Left hindlimb (tissue), 1 donor: ENCODE measurements at regions not wholly inside any gene's neighbourhood (a gene's known extent, or its start where the extent isn't known, plus 50 kb on each side); places are given as distances from the start of the nearest gene placed in this dataset.

ENCODE experiments used
- DNase-seq: peaks from one replicate; pipeline ENCODE4 v3.0.0-alpha.2; 2018

DNA sequence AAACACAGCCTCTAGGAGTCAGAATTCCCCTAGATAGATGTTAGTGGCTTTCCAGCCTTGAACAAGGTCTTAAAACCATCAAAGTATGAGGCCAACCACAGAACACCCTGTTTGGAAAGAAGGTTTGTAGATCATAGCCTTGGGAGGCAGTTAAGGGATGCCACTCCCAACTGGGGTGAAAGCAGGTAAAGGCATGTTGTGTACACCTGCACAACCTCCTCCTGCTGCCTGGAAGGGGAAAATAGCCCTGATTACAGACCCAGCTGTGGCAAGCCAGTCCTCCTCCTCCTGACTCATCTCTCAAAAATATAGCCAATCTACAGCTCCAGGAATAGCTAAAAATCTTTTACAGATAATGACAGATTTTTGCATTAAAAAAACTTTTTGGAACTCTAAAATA is 108.1 kb downstream of the RBM43 start:
- DNase-seq = no peak

DNA sequence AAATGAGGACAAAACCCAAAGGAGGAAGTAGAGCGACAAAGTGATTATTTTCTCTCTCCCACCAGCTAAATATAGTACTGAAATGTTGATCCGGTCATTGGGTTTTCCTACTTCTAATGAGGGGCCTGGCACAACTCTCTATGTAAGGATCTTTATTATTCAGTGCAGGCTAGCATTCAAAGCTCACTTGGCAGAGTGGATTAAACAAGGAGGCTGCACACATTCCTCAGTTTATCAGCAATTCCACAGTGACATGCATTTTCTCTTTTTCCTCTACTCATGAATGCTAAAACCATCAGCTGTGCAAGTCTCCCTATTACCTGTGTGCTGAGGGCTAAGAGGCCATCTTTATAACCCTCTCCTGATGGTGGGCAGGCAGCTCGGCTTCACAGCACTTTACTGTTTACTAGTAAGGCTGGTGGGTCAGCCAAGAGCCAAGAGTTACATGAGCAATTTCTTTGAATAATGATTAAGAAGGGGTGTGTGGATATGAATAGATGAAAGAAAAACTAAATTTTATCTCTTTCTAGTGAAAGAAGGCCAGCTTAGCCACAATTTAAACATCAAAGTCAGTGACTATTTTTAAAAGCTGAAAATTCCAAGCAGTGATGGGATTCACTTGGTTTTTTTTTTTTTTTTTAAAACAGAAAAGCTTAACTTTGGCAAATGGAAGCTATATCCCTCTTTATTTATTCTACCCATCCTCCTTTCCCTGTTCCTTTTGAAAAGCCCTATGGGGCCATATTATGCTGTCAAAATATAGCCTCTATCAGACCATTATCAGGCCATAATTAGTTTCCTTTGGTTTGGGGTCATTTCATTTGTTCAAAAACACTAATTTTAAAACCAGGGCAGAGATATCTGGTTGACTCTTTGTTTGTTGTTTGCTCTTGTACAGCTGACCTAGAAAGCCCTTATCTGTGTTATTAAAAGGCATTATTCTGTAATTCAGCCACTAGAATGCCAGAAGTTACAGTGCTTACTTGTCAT is 111.0 kb downstream of the RBM43 start:
- DNase-seq = no peak

DNA sequence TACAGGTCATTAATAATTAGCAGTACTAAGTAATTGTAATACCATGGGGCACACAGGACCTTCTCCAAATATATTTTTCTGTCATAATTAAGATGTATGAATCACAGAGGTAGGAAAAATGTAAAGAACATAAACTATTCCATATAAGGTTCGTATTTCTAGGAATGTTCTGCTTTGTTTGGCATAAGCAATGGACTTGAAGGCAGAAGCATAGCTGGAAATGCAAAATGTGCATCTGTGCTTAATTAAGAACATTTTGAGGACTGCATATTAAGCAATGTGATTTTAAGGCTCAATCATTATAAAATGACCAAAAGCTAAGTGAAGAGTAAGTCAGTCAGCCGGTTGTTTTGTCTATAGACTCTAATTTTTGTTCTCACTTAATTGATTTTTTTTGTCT is 123.2 kb downstream of the RBM43 start:
- no peak for DNase-seq

DNA sequence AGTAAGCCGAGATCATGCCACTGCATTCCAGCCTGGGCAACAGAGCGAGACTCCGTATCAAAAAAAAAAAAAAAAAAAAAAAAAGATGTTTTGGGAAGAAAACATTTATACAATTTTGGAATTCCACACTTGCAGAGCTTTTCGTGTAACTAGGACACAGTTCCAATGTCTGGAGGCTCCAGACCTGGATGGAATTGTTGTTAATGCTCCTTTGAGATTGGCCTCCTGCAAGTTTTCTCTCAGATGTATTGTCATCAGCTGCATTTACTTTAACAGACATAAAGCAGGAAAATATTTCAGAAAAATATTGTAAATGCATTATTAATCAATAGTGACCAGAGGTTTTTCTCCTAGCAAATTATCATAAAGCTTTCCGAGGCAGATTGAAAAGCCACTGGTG is 124.1 kb downstream of the RBM43 start:
- DNase-seq = no peak

DNA sequence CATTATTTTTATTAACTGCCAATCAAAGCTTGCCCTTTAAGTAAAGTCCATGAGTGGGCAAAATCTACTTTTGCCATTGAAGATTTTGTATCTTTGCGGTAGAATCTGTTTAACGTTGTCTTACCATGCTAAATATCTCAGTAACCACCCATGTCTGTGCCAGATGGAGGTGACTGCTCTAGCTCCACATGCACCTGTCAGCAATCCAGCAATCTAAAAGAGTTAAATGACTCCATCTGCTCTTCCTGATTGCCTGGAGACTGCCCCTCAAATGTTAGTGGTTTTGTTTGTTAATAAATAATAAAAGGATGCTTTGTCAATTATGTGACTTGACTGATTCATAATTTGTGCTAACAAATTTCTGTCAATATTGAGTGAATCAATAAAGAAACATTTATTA is 141.7 kb downstream of the RBM43 start:
- no peak for DNase-seq

DNA sequence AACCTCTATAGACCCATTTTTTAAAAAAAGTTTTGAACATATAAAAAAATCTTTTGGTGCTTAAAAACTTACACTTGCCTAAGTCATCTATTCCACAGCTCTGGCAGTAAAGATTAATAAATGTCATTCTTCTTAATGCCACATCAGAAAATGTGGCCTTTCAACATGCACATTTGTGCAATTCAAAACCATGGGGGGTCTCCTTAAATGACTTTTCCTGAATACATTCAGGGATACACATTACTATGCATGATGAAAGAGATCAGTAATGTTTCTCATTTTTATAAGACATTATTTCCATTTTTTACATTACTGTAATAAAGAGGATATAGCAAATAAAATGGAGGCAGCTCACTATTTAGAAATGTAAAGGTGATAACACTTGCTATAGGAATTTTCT is 142.3 kb downstream of the RBM43 start:
- DNase-seq = no peak

DNA sequence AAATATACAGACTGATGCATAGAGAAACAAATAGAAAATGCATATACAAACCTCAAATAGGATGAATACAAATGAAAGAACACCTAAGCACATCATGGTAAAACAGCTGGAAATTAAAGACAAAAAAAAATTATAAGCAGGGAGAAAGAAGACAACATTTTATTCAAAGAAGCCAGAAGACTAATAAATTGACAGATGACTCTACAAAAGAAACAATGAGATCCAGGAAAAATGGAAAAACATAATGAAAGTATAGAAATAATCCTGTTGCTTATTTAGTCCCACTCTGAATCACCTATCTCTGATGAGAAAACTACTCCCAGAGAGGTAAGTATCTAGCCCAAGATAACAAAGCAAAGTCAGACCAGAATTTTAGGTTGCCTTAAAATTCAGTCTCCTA is 143.4 kb downstream of the RBM43 start:
- no peak for DNase-seq

DNA sequence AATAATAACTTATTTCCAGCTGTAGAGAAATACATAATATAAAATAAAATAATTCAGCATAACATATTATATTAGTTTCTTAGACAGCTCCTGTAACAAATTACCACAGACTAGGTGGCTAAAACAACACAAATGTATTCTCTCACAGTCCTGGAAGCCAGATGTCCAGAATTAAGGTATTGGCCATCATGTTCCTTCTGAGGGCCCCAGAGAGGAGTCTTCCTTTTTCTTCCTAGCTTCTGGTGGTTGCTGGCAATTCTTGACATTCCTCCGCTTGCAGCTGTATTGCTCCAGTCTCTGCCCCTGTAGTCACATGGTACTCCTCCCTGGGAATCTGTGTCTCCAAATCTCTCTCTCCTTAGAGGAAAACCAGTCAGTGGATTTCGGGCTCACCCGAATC is 146.8 kb downstream of the RBM43 start:
- DNase-seq = no peak

DNA sequence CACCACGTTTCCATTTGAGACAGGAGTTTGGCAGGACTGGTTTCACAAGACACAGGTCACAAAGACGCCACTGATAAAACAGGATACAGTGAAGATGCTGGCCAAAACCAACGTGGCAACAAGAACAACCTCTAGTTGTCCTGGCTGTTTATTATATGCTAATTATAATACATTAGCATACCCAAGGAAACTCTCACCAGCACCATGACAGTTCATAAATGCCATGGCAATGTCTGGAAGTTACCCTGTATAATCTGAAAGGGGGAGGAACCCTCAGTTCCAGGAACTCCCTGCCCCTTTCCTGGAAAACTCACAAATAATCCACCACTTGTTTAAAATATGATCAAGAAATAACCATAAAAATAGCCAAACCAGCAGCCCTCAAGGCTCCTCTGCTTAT is 148.3 kb downstream of the RBM43 start:
- no peak for DNase-seq

DNA sequence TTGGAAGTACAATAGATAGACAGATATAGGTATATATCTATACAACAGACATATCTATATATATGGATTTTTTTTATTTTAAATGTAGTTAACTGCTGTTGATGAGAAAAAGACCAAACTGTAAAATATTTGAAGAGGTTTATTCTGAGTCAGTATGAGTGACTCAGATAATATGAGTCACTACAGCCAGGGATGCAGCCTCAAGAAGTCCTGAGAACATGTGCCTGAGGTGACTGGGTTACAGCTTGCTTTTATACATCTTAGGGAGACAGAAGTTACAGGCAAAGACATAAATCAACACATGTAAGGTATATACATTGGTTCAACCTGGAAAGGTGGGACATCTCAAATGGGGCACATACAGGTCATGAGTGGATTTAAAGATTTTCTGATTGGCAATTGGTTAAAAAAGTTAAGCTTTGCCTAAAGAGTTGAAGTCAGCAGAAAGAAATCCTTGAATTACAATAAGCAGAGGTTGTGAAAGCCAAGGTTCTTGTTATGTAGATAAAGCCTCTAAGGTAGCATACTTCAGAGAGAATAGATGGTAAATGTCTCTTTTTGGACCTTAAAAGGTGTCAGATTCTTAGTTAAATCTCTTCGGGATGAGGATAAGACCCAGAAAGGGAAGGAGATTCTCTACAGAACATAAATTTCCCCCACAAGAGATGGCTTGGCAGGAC is 149.9 kb downstream of the RBM43 start:
- DNase-seq = no peak

DNA sequence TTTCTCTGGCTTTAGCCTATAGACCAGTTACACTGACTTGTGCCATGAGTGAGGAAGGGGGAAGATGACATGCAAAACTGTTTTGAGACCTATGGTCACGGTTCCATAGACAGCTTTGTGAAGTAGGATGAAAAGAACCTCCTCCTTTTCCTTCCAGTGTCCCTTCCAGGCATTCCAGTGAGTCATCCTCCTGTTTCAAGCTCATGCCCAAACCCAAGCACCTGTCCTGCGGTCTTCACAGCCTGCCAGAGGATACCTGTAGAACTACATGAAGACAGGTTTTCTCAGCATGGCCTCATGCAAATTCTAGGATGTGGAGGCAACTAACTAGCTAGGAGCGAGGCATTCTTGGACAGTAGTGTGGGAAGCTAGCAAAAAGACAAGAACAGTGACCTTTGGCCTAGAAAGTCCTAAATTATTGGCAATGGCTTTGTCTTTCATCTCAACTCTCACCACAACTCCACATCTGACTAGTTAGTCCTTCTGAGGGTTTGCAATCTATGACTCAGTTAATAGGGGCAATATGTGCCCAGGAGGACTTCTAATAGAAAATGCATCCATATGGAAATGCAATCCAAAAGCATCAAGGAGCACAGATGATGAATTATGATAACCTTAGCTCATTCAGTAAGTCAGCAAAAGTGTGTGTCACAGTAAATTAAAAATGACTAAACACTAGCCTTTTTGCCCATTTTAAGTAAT is 154.7 kb downstream of the RBM43 start:
- no peak for DNase-seq

DNA sequence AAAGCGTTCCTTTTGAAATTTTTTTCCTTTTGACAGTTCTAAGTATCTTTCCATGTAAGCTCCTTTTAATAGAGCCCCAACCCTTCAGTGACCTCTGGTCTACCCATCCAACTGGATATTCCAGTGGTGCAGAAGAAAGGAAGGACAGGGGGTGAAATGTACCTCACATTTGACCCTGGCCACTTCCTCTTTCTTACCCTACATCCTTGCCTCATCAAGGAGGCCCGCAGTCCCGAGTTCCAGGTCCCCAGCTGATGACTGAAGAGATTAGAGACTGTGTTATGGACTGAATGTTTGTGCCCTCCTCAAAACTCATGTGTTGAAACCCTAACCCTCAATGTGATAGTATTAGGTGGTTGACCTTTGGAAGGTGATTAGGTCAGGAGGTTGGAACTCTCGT is 158.1 kb downstream of the RBM43 start:
- DNase-seq = no peak

DNA sequence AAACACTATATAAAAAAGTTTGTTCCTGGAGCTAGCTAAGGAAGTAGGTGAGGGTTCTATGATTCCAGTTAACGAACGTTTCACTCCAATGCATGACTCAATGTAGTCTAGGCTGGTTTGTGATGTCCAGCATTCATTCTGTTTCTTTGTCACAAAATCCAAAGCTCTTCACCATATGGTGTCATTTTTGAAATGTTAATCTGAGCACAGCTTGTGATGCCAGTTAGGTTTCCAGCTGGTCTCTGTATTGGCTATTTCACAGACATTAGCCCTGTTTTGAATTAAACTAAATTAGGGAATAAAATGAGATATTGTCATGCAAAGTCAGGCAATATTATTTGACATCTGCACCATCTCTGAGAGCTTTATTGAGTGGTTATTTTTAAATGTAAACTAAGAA is 159.4 kb downstream of the RBM43 start:
- DNase-seq = no peak

DNA sequence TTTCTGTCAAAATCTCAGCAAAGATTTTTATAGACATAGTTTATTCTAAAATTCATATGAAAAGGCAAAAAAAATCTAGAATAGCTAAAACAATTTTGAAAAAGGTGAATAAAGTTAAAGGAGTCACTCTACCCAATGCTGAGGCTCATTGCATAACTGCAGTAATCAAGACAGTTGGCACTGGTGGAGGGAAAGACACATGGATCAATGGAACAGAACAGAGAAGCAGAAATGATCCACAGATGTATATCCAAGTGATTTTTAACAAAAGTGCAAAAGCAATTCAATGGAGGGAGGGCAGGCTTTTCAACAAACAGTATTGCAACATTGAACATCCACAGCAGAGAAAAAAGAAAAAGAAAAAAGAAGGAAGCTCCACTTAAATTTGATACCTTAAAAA is 162.8 kb downstream of the RBM43 start:
- DNase-seq = no peak

DNA sequence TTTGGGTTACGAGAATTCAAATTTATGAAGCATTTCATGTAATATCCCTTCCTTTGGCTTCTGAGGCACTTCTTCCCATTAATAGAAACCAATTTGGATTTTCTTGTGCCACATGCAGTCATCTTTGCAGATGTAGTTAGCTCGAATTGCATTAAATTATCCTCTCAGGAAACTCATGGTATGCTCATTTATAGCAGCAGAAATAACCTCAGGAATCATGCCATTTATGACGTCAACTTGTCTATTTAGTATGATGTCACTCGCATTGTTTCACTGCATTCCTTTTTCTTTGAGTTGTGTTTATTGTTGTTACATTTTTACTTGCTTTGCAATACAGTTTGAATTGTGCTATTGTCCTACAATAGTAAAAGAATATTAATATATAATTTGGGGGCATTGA is 163.8 kb downstream of the RBM43 start:
- DNase-seq = no peak

DNA sequence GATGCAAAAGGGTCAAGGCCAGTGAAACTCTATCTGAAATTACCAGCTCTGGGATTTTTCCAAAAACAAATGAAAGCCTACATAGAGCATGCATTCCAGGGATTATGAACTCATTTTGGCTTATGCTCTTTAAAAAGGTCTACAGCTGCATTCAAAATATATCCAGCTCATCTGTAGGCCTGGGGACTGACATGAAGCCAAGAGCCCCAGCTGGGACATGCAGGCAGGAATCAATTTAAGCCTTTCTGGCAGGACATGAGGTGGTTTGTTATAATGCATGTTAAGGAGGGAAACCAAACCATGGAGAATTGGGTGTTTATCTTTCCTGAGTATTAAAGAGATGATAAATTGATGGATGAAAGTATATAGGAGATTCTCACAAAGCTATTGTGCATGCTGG is 164.5 kb downstream of the RBM43 start:
- DNase-seq = peak; percentile 81

DNA sequence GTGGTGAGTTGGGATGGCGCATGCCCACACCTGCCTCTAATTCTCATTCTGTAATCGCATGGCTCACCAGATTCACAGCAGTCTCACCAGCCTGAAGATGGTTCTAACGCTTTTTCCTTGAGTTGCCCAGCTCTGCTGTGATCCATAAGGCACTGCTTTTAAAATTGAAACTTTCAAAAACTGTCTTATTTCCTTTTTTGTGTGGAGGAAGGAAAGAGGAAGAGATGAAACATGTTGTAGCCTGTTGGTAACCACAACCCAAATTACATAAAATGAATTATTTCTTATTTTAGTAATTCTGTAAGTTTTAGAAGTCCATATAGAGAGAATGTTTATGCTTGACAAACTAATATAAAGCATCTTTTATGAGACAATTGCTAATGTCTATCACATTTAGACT is 165.4 kb downstream of the RBM43 start:
- no peak for DNase-seq

DNA sequence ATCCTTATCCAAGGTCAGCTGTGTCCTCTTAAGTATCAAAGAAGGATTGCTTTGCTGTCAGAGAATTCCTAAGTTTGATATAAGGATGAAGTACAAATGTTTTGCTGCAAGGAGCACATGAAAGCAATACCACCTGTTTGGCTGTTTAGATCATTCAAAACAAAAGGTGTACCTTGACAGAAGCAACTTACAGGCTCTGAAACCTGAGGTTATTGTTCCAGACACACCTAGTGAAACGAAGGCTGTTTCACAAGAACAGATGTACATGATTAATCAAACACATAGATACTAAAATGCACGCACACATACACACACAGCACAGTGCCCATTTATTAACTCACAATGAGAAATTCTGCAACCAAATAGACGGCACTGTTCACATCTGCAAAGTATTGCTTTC is 166.2 kb downstream of the RBM43 start:
- DNase-seq = no peak

DNA sequence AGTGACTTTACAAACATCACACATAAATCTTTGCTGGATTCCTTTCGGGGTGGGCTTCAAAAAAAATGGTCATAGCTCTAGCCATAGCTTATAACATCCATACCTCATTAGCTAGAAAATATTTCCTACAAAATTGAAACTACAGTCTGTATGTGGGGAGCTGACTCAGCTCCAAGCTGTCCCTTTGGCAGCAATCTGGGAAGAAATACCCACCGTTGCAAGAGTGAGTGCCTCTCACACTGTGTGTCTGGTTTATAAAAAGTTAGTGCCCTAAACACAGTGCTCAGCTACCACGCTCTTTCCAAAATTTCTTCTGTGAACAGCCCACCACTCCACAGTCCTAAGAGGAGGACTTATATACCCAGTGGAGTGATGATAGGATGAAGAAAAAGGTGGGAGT is 170.1 kb downstream of the RBM43 start:
- DNase-seq = no peak

DNA sequence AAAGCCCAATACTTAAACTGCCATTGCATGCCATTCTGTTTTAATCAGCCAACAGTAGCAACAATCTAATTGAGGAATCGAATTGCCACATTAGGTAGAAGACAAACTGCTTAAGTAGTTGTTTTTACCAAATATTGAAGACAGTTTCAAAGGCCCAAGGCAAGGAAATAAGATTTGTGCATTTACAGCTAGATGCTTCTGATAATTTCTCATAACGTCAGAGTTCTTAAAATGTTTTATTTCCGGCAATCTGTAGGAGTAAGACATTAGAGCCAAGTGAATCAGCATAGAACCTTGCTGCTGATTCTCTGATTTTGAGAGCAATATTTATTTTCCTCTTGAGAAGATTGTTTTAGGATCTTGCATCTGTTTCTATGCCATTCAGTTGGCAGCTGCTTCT is 174.3 kb downstream of the RBM43 start:
- DNase-seq = no peak

DNA sequence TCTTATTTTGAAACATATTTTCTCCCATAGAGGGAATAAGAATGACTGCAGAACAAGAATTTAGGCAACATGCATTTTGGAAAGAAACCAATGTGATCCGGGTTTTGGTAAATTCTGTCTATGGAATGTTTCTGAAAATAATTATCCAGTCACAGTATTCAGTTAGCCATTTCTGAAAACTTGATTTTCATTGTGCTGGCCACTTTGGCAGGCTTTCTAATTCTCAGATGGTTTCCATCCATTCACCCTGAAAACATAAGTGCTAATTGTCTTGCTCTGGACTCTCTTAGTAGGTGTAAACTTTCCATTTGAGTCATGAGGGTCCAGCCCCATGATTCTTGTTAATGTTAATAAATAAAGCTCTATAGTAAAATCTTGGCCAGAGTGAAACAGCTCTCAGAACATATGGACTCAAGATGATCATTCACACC is 176.5 kb downstream of the RBM43 start:
- DNase-seq = no peak

DNA sequence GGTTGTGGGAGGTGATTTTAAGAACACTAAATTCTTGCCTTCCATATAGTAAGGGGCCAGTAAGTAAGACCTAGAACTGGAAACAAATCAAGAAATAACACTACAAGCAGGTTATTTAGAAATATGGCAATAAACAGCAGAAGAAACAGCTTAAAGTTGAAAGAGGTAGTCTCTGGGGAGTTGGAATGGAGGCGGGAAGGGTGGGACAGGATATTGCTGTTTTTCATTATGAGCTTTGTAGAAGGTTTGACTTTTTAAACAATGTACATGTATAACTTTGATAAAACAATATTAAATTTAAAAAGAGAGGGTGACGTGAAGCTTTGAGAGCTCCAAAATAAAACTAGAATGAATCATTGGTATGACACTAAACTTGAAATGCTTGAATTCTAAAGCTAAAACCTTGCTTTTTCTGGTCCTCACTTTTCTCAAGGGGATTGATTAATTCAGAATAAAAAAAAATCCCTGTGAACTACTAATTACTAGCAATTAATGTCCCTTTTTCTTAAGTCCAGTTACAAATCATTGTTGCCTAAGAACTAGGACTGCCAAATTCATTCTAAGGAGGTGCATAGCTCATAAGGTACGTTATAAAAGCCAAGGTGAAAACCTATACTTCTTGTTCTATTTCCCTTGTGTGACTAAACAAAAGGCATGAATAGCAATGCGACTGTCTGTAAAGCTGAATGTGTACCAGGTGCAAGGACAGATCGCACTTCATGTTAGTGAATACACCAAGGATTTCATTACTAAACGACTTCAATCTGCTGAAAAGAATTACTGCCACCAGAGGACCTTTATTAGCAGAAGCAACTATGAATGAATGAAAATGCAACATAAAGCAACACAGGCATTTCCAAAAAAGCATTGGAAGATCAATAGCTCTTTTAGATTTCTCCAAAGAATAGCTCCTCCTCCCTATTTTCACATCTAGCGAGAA is 177.5 kb downstream of the RBM43 start:
- no peak for DNase-seq

DNA sequence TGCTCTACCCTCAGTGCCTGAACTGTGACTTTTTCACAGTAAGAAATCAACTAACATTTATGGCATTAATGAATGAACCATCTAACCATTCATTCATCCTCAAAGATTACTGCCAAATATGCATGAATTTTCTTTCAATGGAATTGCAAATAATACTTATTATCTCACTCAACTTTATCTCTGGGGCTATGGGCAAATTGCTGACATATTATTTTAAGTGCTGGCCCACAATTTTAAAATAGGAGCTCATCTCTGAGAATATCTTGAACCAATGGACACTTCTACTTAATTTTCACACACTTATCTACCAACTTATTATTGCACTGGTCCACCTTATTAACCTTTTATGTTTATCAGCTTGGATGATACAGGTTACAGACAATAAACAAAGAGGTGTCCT is 182.8 kb downstream of the RBM43 start:
- DNase-seq = no peak
